H1 (cell line): ENCODE measurements at regions not wholly inside any gene's neighbourhood (a gene's known extent, or its start where the extent isn't known, plus 50 kb on each side); places are given as distances from the start of the nearest gene placed in this dataset.

Experiments used
- CTCF ChIA-PET: fragments of 300-600 bp; sonication (Branson Sonifier 250); formaldehyde crosslinking; loops from one replicate; lab custom pipeline; 2021; ENCODE audit not compliant: partially characterized antibody; lab: Charles Lee
- POLR2A ChIA-PET: fragments of 300-600 bp; sonication (Branson Sonifier 250); formaldehyde crosslinking; loops from one replicate; lab custom pipeline; 2021; ENCODE audit warnings: inconsistent platforms; ENCODE audit not compliant: partially characterized antibody; lab: Charles Lee
- DNase-seq, 2 experiments: peaks; one replicate each; pipeline versions ENCODE4 v3.0.0 to v3.0.0-alpha.2; 2010 to 2022; ENCODE audit warnings: low spot score in 2 of 2, low read depth in 1 of 2, mixed read lengths in 1 of 2
- FAIRE-seq: peaks from 2 replicates; lab custom pipeline; 2011; peaks lifted over from hg19 to GRCh38; lab: Jason Lieb, UNC
- H2AFZ ChIP-seq: 2 replicates; pipeline ENCODE4 v1.8.1; 2012; ENCODE audit warnings: low read length, inconsistent platforms
- H2AK5ac ChIP-seq: 2 replicates; pipeline ENCODE4 v1.6.1; 2013; ENCODE audit warnings: low read depth, low read length
- H2BK120ac ChIP-seq: replicated peaks from 2 replicates; pipeline ENCODE3; 2013; ENCODE audit warnings: low read depth, low read length, inconsistent platforms
- H2BK12ac ChIP-seq: 2 replicates; pipeline ENCODE4 v1.6.1; 2013; ENCODE audit warnings: low read depth, low read length
- H2BK15ac ChIP-seq: 2 replicates; pipeline ENCODE4 v1.6.1; 2013; ENCODE audit warnings: low read length
- H2BK20ac ChIP-seq: 2 replicates; pipeline ENCODE4 v1.6.1; 2013; ENCODE audit warnings: low read length
- H2BK5ac ChIP-seq: 2 replicates; pipeline ENCODE4 v1.6.1; 2013; ENCODE audit warnings: low read depth, low read length
- H3K14ac ChIP-seq: 2 replicates; pipeline ENCODE4 v1.6.1; 2013; ENCODE audit warnings: inconsistent platforms; ENCODE audit not compliant: insufficient read length
- H3K18ac ChIP-seq: 2 replicates; pipeline ENCODE4 v1.6.1; 2013; ENCODE audit warnings: low read length; ENCODE audit errors: extremely low read depth
- H3K23ac ChIP-seq: 2 replicates; pipeline ENCODE4 v1.6.1; 2013; ENCODE audit warnings: inconsistent platforms; ENCODE audit not compliant: insufficient read length
- H3K23me2 ChIP-seq: 2 replicates; pipeline ENCODE4 v1.6.1; 2013; ENCODE audit warnings: low read depth, low read length
- H3K27ac ChIP-seq: 2 replicates; pipeline ENCODE4 v1.6.1; 2011; ENCODE audit warnings: low read depth, low read length, inconsistent platforms
- H3K27me3 ChIP-seq, 4 experiments: replicated peaks in 1 of 4; 1 replicate in 1 of 4; 2 replicates in 3 of 4; pipeline versions ENCODE4 v1.6.1 to v1.8.1; 2011 to 2013; ENCODE audit warnings: low read length in 3 of 4, mild to moderate bottlenecking in 3 of 4, inconsistent platforms in 2 of 4, mixed read lengths in 2 of 4, moderate library complexity in 1 of 4; ENCODE audit not compliant: control insufficient read depth in 3 of 4, insufficient read depth in 3 of 4; ENCODE audit errors: extremely low read depth in 1 of 4
- H3K36me3 ChIP-seq, 4 experiments: 2 replicates each; pipeline versions ENCODE4 v1.6.1 to v1.8.1; 2011 to 2013; ENCODE audit warnings: mild to moderate bottlenecking in 4 of 4, low read length in 3 of 4, moderate library complexity in 2 of 4, control low read depth in 1 of 4, inconsistent platforms in 1 of 4; ENCODE audit not compliant: insufficient read depth in 4 of 4, control insufficient read depth in 2 of 4
- H3K4ac ChIP-seq: replicated peaks from 2 replicates; pipeline ENCODE3; 2013; ENCODE audit warnings: low read length, low read depth, mixed read lengths, inconsistent platforms; ENCODE audit not compliant: insufficient read length
- H3K4me1 ChIP-seq, 4 experiments: replicated peaks in 1 of 4; 1 replicate in 1 of 4; 2 replicates in 3 of 4; pipeline versions ENCODE4 v1.6.1 to v1.8.1; 2011 to 2013; ENCODE audit warnings: low read length in 3 of 4, inconsistent platforms in 2 of 4, mixed read lengths in 1 of 4; ENCODE audit not compliant: insufficient read depth in 4 of 4, control insufficient read depth in 3 of 4
- H3K4me2 ChIP-seq, 2 experiments: 2 replicates each; pipeline versions ENCODE4 v1.6.1 to v1.8.1; 2011 to 2013; ENCODE audit warnings: low read depth in 2 of 2, low read length in 2 of 2, control low read depth in 1 of 2, inconsistent platforms in 1 of 2, mild to moderate bottlenecking in 1 of 2; ENCODE audit not compliant: insufficient read depth in 1 of 2
- H3K4me3 ChIP-seq, 4 experiments: fragments of 200-600, 300-600 bp in 1 of 4; sonication (generic), shearing (Covaris generic), sonication (Bioruptor Twin) in 1 of 4; 2 replicates each; pipeline versions ENCODE4 v1.5.1 to v1.8.1; 2011 to 2016; ENCODE audit warnings: low read length in 4 of 4, low read depth in 3 of 4, control low read depth in 2 of 4, inconsistent platforms in 2 of 4, mild to moderate bottlenecking in 2 of 4, mixed read lengths in 1 of 4, moderate library complexity in 1 of 4; ENCODE audit not compliant: insufficient read depth in 2 of 4; ENCODE audit errors: extremely low read depth in 1 of 4
- H3K56ac ChIP-seq: replicated peaks from 2 replicates; pipeline ENCODE3; 2013; ENCODE audit warnings: low read depth, mild to moderate bottlenecking, mixed read lengths, low read length, inconsistent platforms; ENCODE audit not compliant: insufficient read length
- H3K79me1 ChIP-seq: 2 replicates; pipeline ENCODE4 v1.6.1; 2013; ENCODE audit warnings: low read depth, low read length, control low read depth
- H3K79me2 ChIP-seq, 2 experiments: 2 replicates each; pipeline versions ENCODE4 v1.6.1 to v1.8.1; 2012 to 2013; ENCODE audit warnings: low read length in 2 of 2, mild to moderate bottlenecking in 2 of 2, inconsistent platforms in 1 of 2; ENCODE audit not compliant: insufficient read depth in 2 of 2, control insufficient read depth in 1 of 2
- H3K9ac ChIP-seq, 4 experiments: replicated peaks in 1 of 4; 1 replicate in 1 of 4; 2 replicates in 3 of 4; pipeline versions ENCODE4 v1.6.1 to v1.8.1; 2011 to 2013; ENCODE audit warnings: low read depth in 3 of 4, low read length in 3 of 4, control low read depth in 2 of 4, mild to moderate bottlenecking in 2 of 4, moderate library complexity in 2 of 4, inconsistent platforms in 1 of 4; ENCODE audit errors: extremely low read depth in 1 of 4
- H3K9me3 ChIP-seq, 2 experiments: 2 replicates each; pipeline versions ENCODE4 v1.6.1 to v1.8.1; 2012 to 2013; ENCODE audit warnings: mild to moderate bottlenecking in 2 of 2, moderate library complexity in 2 of 2, control low read depth in 1 of 2, inconsistent platforms in 1 of 2, low read depth in 1 of 2, low read length in 1 of 2, mixed read lengths in 1 of 2; ENCODE audit not compliant: insufficient read depth in 2 of 2
- H4K20me1 ChIP-seq, 2 experiments: replicated peaks in 1 of 2; 2 replicates each; pipeline versions ENCODE3 to v1.8.1; 2011 to 2013; ENCODE audit warnings: inconsistent platforms in 2 of 2, low read length in 2 of 2, mild to moderate bottlenecking in 1 of 2; ENCODE audit not compliant: insufficient read depth in 2 of 2, control insufficient read depth in 1 of 2
- H4K5ac ChIP-seq: 2 replicates; pipeline ENCODE4 v1.6.1; 2013; ENCODE audit warnings: low read length, low read depth, mixed read lengths, inconsistent platforms; ENCODE audit not compliant: insufficient read length
- H4K8ac ChIP-seq: 2 replicates; pipeline ENCODE4 v1.8.0; 2013; ENCODE audit warnings: mild to moderate bottlenecking, moderate library complexity, low read length, inconsistent platforms; ENCODE audit not compliant: insufficient read depth; ENCODE audit errors: extremely low read depth
- H4K91ac ChIP-seq: replicated peaks from 2 replicates; pipeline ENCODE3; 2013; ENCODE audit warnings: low read length, mixed read lengths, inconsistent platforms; ENCODE audit not compliant: insufficient read length
- CBX5 ChIP-seq: fragments of 300-800, 300-1000 bp; sonication (generic); IDR thresholded peaks from 2 replicates; pipeline ENCODE4 v1.7.1; 2016; ENCODE audit warnings: antibody characterized with exemption, low read length, low read depth
- EP300 ChIP-seq, 2 experiments: IDR thresholded peaks; 1 replicate in 1 of 2; 2 replicates in 1 of 2; pipeline ENCODE4 v1.6.1; 2011 to 2012; ENCODE audit warnings: low read depth in 2 of 2, low read length in 2 of 2, mild to moderate bottlenecking in 2 of 2, borderline replicate concordance in 1 of 2, inconsistent platforms in 1 of 2, moderate library complexity in 1 of 2
- GTF2F1 ChIP-seq: IDR thresholded peaks from 2 replicates; pipeline ENCODE4 v1.6.1; 2012; ENCODE audit warnings: low read depth, low read length, improper control_type of control experiment, borderline replicate concordance
- WGBS, 2 experiments: shearing (Covaris generic) in 1 of 2; methylation state at CpG; one replicate each; pipeline versions ENCODE4 v1.1.6 to v1.1.7; 2013 to 2015; ENCODE audit warnings: low lambda C conversion rate in 2 of 2, mixed read lengths in 2 of 2, inconsistent platforms in 1 of 2, low coverage in 1 of 2, missing lambda C conversion rate in 1 of 2; ENCODE audit not compliant: insufficient replicate concordance in 2 of 2, insufficient coverage in 1 of 2, insufficient read length in 1 of 2; ENCODE audit errors: extremely low coverage in 1 of 2, missing lambda C conversion rate in 1 of 2; 5-methylcytosine and 5-hydroxymethylcytosine counted together

GRCh38 chr1:119290297-119290696 is 78.3 kb upstream of the HAO2 start:
- H3K27me3 ChIP-seq = no peaks in the 10 kb centered on the region
- no peak overlapping the region for H2BK20ac ChIP-seq
- CTCF ChIA-PET = interaction anchor here (0.9 to 27.2 kb wide), 6 partner anchors 10 to 82 kb away, joined by 4 to 368 read pairs (median 6); partner anchors contain the start of gene HAO2

More at GRCh38 chr1:119290297-119290696, 78.3 kb upstream of the HAO2 start:
- WGBS, 2 experiments = 74% methylated on average over 4 of the region's 4 CpGs; no CpG with 5 or more reads in 1 of the 2 experiments
- Histone ChIP-seq H3K4me2 (no peak overlapping the region), H3K4me1 (peaks cover 0 to 10% (median 5%) of the 10 kb centered on the region in 4 experiments; a peak in 5 of 7 replicates), H3K4me3 (no peak overlapping the region), H2BK15ac (no peak overlapping the region), H4K8ac (no peak overlapping the region), H2BK5ac (no peak overlapping the region), H4K20me1 (no peaks in the 10 kb centered on the region), H3K18ac (no peak overlapping the region), H3K23me2 (no peaks in the 10 kb centered on the region), H2AK5ac (no peak overlapping the region), H3K9me3 (no peaks in the 10 kb centered on the region), H3K79me2 (no peaks in the 10 kb centered on the region), H4K5ac (no peak overlapping the region), H3K79me1 (no peaks in the 10 kb centered on the region), H3K23ac (no peak overlapping the region), H2AFZ (no peak overlapping the region), H2BK12ac (no peak overlapping the region), H3K14ac (no peak overlapping the region), H3K9ac (no peak overlapping the region), H3K27ac (no peak overlapping the region), H3K4ac (no peak overlapping the region), H2BK120ac (no peak overlapping the region), H3K36me3 (no peaks in the 10 kb centered on the region), H4K91ac (no peak overlapping the region), H3K56ac (no peak overlapping the region)
- TF ChIP-seq EP300 (IDR thresholded peaks at IDR 0.05; ENCODE audit: borderline replicate concordance in 1 of 2, low read depth in 2 of 2, low read length in 2 of 2) (no peak), CBX5 (no peak), GTF2F1 (no peak)
- POLR2A ChIA-PET = interaction anchor here (0.6 kb wide), 1 partner anchor 44 kb away, joined by 3 read pairs; no protein-coding TSS in a partner anchor
- DNase-seq = no peak
- no peak for FAIRE-seq
